Stimulated activated CD8-positive, alpha-beta memory T cell treated with anti-CD3 and anti-CD28 coated beads, Interleukin-15, amount 100 ng/mL, for 48 hours (primary cell): ENCODE measurements at regions not wholly inside any gene's neighbourhood (a gene's known extent, or its start where the extent isn't known, plus 50 kb on each side); places are given as distances from the start of the nearest gene placed in this dataset.

Experiments used
- DNase-seq, 2 donors: peaks; one replicate each; pipeline ENCODE4 v3.0.0-alpha.2; 2020; ENCODE audit warnings: low read depth in 2 of 2

- DNase-seq: no peak
Measured at GRCh38 chr6:12422848-12423247, 132.7 kb downstream of the EDN1 start.

GRCh38 chr6:12423832-12424231, 133.7 kb downstream of the EDN1 start:
- DNase-seq: no peak

GRCh38 chr6:12426121-12426520, 136.0 kb downstream of the EDN1 start:
- no peak for DNase-seq

- DNase-seq: no peak
Measured at GRCh38 chr6:12431023-12431422, 140.9 kb downstream of the EDN1 start.

DNA sequence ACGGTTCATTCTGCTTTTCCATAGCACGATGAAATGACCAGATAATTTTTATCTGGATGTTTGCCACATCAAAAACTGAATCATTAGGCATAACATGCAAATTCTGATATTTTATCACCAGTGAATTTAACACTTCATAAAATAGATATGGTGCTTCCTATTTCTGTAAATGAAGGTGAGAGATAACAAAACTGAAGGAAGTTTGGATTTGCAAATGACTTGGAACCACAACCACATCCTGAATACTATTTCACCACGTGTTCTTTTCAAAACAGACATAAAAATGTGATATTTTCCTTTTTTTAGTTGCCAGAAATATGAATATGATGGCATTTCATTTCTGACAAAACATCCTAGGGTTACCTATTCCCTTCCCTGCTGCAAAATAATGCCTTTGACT, 146.1 kb downstream of the EDN1 start:
- no peak for DNase-seq

- no peak for DNase-seq
Measured at GRCh38 chr6:12436683-12437082, 146.5 kb downstream of the EDN1 start.

GRCh38 chr6:12439296-12439695, 149.1 kb downstream of the EDN1 start:
- no peak for DNase-seq

DNA sequence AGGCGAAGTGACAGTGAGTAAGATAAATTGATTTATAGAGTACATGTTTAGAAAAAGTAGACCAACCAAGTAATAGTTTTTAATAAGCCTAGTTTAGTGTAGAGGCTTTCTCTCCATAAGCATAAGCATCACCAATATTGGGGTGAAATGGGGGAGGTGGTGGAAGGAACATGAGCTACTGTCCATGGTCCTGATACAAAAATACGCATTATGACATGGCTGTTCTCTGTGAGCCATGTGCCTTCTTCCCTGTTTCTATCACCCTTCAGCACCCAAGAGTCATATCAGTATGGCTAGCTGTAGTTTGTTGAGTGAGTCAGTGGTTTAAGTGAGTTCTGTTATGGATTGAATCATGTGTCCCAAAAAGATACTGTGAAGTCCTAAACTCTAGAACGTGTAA, 150.8 kb downstream of the EDN1 start:
- DNase-seq: no peak

DNA sequence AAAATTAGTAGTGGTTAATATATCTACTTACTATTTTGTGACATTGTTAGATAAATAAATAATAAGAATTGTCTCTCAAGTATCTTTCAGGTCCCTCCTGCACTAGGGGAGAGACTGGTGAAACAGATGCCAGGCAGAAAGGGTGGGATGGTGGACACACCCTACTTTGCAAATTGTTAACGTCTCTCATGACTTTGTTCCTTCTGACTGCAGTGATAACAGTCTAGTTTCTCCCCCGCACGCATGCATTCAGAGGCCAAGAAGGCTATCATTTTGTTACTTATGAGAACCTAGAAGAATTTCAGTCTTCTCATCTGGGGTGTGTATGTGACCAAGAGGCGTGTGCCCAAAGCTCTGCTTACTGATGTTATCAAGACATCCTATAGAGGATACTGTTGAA, 152.3 kb downstream of the EDN1 start:
- no peak for DNase-seq

DNA sequence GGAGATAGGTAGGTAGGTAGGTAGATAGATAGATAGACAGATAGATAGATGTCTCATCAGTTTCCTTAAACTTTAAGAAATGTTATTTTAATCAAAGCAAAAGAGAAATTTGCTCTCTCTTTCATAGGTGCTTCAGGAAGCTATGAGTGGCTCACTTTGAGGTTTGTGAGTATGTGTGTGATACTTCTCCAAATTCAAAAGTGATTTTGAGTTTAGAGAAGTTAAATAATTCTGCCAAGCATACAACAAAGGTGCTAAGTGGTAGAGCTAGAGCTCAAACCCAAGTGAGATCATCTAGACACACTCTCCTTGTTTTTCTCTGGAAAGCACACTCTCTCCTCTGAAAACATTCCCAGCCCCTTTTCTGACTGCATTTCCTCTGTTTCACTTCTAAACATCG, 156.2 kb downstream of the EDN1 start:
- no peak for DNase-seq

DNA sequence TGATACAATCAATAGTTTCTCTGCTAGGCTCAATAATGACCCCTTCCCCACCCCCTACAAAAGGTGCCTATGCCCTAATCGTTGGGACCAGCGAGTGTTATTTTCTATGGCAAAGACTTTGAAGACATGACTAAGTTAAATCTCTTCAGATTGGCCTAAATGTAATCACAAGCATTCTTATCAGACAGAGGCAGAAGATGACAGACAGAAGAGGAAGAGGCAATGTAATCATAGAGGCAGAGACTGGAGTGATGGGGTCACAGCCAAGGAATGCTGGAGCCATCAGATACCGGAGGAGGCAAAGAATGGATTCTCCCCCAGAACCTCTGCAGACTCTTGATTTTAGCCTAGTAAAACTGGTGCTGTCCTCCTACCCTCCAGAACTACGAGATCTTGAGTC, 159.3 kb downstream of the EDN1 start:
- DNase-seq: no peak

- no peak for DNase-seq
Measured at GRCh38 chr6:12450467-12450866, 160.3 kb downstream of the EDN1 start.

DNA sequence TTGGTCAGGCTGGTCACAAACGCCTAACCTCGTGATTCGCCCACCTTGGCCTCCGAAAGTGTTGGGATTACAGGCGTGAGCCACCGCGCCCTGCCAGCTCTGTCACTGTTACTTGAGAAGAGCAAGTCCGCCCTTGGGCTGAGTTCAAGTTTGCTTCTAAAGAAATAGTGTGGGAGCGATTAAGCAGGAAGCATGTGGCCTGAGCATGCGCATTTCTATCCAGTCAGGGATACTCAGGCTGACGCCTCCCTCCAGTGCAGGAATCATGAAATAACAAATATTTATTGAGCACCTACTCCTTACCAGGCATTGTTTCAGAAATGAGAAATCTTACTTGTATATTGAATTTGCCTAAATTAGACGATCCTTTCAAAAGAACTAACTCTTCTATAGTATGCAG, 166.2 kb downstream of the EDN1 start:
- no peak for DNase-seq

DNA sequence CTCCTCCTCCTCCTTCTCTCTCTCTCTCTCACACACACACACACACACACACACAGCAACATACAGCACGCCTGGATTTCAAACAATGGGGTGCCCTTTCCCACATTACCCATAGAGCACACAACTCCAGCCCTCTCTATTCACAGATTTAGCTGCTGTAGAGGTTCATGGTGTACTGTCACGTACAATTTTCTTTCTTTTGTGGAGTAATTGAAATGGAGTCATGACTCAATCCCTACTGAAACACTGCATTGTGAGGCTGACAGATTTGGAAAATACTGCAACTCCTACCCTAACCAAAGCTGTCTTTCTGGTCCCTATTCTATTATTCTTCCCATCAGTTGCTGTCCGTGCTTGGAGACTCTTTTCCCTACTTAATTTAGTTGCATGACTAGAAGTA, 166.9 kb downstream of the EDN1 start:
- DNase-seq: no peak

GRCh38 chr6:12458558-12458957, 168.4 kb downstream of the EDN1 start:
- DNase-seq: no peak

DNA sequence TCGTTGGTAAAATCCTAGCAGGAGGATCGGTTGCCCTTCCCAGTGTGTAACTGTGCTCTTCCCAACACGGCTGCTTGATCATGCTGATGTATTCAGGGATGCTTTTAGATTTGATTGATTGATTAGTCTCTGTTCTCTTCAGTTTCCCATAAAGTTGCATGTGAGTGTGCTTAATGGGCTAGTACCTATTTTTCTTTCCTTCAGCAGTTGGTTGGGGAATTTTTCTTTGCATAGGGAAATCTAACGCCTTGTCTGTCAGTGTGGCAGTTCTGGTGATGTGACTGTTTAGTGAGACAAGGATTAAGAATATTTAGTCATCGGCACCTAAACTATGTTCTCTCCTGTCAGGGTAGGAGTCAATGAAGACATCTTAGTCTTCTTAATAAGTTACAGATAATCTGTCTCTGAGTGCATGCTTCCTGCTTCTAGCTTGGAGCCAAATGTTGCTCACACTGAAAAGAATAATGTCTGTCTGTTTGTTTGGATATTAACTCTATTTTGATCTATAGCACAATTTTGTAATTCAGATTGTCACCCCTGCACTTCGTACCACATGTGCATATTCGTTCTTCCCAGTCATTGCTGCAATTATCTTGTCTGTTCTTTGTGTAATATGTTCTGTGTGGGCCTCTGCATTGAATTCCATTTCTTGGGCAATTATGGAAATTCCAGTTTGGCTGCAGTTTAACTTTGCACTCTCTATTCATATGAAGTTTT, 169.9 kb downstream of the EDN1 start:
- DNase-seq: no peak

GRCh38 chr6:12467706-12468670, 177.8 kb downstream of the EDN1 start:
- DNase-seq: no peak

GRCh38 chr6:12472601-12473038, 182.5 kb downstream of the EDN1 start:
- DNase-seq: no peak

- no peak for DNase-seq
Measured at GRCh38 chr6:12473494-12473893, 183.3 kb downstream of the EDN1 start.

DNA sequence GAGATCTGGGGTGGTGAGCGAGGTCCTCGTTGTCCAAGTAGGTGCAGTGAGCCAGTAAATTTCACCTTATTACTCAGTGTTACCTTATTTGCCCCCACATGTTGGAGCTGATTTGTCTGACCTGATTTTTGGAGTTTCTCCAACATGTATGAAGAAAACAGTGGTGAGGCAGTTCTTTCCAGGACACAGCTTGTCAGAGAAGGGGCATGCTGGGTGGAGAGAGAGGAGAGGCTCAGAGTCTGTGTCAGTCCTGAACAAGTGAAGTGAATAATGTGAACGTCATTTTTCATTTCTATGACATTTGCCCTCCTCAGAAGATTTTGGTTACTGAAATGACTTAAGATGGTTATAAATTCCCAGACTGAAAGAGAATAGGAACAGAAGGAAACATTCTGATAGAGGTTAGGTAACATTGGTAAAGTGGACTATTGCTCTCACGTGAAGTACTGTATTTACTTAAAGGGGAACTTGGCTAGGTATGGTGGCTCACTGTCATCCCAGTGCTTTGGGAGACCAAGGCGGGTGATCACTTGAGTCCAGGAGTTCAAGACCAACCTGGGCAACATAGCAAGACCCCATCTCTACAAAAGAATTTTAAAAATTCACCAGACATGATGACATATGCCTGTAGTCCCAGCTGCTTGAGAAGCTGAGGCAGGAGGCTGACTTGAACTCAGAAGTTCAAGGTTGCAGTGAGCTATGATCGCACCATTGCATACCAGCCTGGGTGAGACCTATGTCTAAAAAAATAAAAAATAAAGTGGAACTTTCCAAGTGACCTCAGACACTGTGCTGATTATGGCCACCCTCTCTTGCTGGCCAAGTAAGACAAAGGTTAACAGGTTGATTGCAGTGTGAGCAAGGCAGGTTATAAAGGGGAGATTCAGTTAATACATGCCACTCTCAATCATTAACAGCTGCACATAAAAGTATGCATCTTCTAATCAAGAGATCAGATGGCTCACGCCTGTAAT, 184.3 kb downstream of the EDN1 start:
- no peak for DNase-seq

DNA sequence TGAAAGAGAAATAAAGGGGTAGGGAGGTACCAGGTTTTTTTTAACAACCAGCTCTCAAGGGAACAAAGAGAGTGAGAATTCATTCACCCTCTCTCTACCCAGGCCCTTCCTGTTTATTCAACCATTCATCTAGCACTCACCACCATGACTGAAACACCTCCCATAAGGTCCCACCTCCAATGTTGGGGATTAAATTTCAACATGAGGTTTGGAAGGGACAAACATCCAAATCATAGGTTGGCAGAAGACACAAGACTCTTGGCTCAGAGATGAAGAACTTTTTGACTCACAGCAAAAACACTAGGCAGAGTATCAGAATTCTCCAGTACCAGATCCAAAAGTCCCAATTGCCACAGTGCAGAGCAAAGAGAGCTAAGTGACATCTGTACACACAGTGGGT, 186.3 kb downstream of the EDN1 start:
- DNase-seq: no peak

GRCh38 chr6:12477616-12478015, 187.5 kb downstream of the EDN1 start:
- DNase-seq: no peak
